ENCODE measurements at regions not wholly inside any gene's neighbourhood (a gene's known extent, or its start where the extent isn't known, plus 50 kb on each side); places are given as distances from the start of the nearest gene placed in this dataset.

- no peaks in the 10 kb centered on the region for H3K27me3 ChIP-seq (ENCODE audit: control insufficient read depth, insufficient read depth, low read length)
- CTCF ChIA-PET: no interaction called here
- no peak for TF ChIP-seq CTCF (IDR thresholded peaks at IDR 0.05; ENCODE audit: low read depth, low read length)
- H3K4me3 ChIP-seq (ENCODE audit: low read depth, low read length): no peak overlapping the region
- H3K9me3 ChIP-seq (ENCODE audit: control insufficient read depth, insufficient read depth, low read length): no peaks in the 10 kb centered on the region
- DNase-seq (ENCODE audit: low read depth, low spot score): no peak
- POLR2A ChIA-PET: no interaction called here
- H3K27ac ChIP-seq (ENCODE audit: low read depth, low read length): no peak overlapping the region
Observed at GRCh38 chr6:48563433-48563832, 452.4 kb upstream of the PTCHD4 start.

- ChIA-PET CTCF (no interaction called here), POLR2A (no interaction called here)
- no peaks in the 10 kb centered on the region for H3K27me3 ChIP-seq (ENCODE audit: control insufficient read depth, insufficient read depth, low read length)
- DNase-seq (ENCODE audit: low read depth, low spot score): no peak
- H3K27ac ChIP-seq (ENCODE audit: low read depth, low read length): no peak overlapping the region
- no peaks in the 10 kb centered on the region for H3K9me3 ChIP-seq (ENCODE audit: control insufficient read depth, insufficient read depth, low read length)
- no peak for TF ChIP-seq CTCF (IDR thresholded peaks at IDR 0.05; ENCODE audit: low read depth, low read length)
- H3K4me3 ChIP-seq (ENCODE audit: low read depth, low read length): no peak overlapping the region
Observed at GRCh38 chr6:48560408-48560807, 449.4 kb upstream of the PTCHD4 start.

GRCh38 chr6:48553467-48554189, 442.6 kb upstream of the PTCHD4 start:
- Histone ChIP-seq H3K9me3 (ENCODE audit: control insufficient read depth, insufficient read depth, low read length) (no peaks in the 10 kb centered on the region), H3K4me3 (ENCODE audit: low read depth, low read length) (no peak overlapping the region), H3K27ac (ENCODE audit: low read depth, low read length) (no peak overlapping the region), H3K27me3 (ENCODE audit: control insufficient read depth, insufficient read depth, low read length) (no peaks in the 10 kb centered on the region)
- POLR2A ChIA-PET: no interaction called here
- DNase-seq (ENCODE audit: low read depth, low spot score): no peak
- CTCF ChIA-PET: no interaction called here
- no peak for TF ChIP-seq CTCF (IDR thresholded peaks at IDR 0.05; ENCODE audit: low read depth, low read length)

GRCh38 chr6:48552905-48553304, 441.9 kb upstream of the PTCHD4 start:
- no peak for DNase-seq (ENCODE audit: low read depth, low spot score)
- Histone ChIP-seq H3K27ac (ENCODE audit: low read depth, low read length) (no peak overlapping the region), H3K9me3 (ENCODE audit: control insufficient read depth, insufficient read depth, low read length) (no peaks in the 10 kb centered on the region), H3K4me3 (ENCODE audit: low read depth, low read length) (no peak overlapping the region), H3K27me3 (ENCODE audit: control insufficient read depth, insufficient read depth, low read length) (no peaks in the 10 kb centered on the region)
- ChIA-PET CTCF (no interaction called here), POLR2A (no interaction called here)
- TF ChIP-seq CTCF (IDR thresholded peaks at IDR 0.05; ENCODE audit: low read depth, low read length): no peak

GRCh38 chr6:48550603-48551002, 439.6 kb upstream of the PTCHD4 start:
- CTCF ChIA-PET: interaction anchor here (2.0 kb wide), 1 partner anchor 215 kb away, joined by 4 read pairs; no protein-coding TSS in a partner anchor
- DNase-seq (ENCODE audit: low read depth, low spot score): no peak
- Histone ChIP-seq H3K27me3 (ENCODE audit: control insufficient read depth, insufficient read depth, low read length) (no peaks in the 10 kb centered on the region), H3K9me3 (ENCODE audit: control insufficient read depth, insufficient read depth, low read length) (no peaks in the 10 kb centered on the region), H3K27ac (ENCODE audit: low read depth, low read length) (no peak overlapping the region), H3K4me3 (ENCODE audit: low read depth, low read length) (no peak overlapping the region)
- POLR2A ChIA-PET: no interaction called here
- no peak for TF ChIP-seq CTCF (IDR thresholded peaks at IDR 0.05; ENCODE audit: low read depth, low read length)
